H54 (cell line): ENCODE measurements at regions not wholly inside any gene's neighbourhood (a gene's known extent, or its start where the extent isn't known, plus 50 kb on each side); places are given as distances from the start of the nearest gene placed in this dataset.

ENCODE experiments used
- DNase-seq: peaks from one replicate; pipeline ENCODE4 v3.0.0; 2011; ENCODE audit warnings: low spot score, mixed read lengths; ENCODE audit not compliant: insufficient read length
- FAIRE-seq: peaks from 3 replicates; lab custom pipeline; 2011; peaks lifted over from hg19 to GRCh38; lab: Jason Lieb, UNC
- POLR2A ChIP-seq: IDR thresholded peaks from 2 replicates; pipeline ENCODE4 v1.6.1; 2011; ENCODE audit warnings: low read depth, mild to moderate bottlenecking, low read length

- DNase-seq (no peak), FAIRE-seq (no peak)
- no peak for TF ChIP-seq POLR2A
Measured at GRCh38 chr1:233435622-233436021, 108.1 kb downstream of the MAP3K21 start.

- DNase-seq (no peak), FAIRE-seq (no peak)
- no peak for TF ChIP-seq POLR2A
Measured at GRCh38 chr1:233439721-233440120, 112.2 kb downstream of the MAP3K21 start.

- FAIRE-seq (no peak), DNase-seq (peak; percentile 15)
- TF ChIP-seq POLR2A = no peak
Measured at GRCh38 chr1:233440951-233441401, 113.5 kb downstream of the MAP3K21 start.

GRCh38 chr1:233442026-233442780, 114.7 kb downstream of the MAP3K21 start:
- TF ChIP-seq POLR2A = no peak
- DNase-seq (no peak), FAIRE-seq (no peak)

GRCh38 chr1:233443040-233443760, 115.7 kb downstream of the MAP3K21 start:
- TF ChIP-seq POLR2A = no peak
- FAIRE-seq = no peak

GRCh38 chr1:233444484-233444883, 117.0 kb downstream of the MAP3K21 start:
- DNase-seq (no peak), FAIRE-seq (no peak)
- no peak for TF ChIP-seq POLR2A

More at GRCh38 chr1:233443040-233443760, 115.7 kb downstream of the MAP3K21 start:
- no peak for DNase-seq

- no peak for TF ChIP-seq POLR2A
- DNase-seq = no peak
- no peak for FAIRE-seq
Measured at GRCh38 chr1:233445737-233446136, 118.2 kb downstream of the MAP3K21 start.

GRCh38 chr1:233446935-233447334, 119.4 kb downstream of the MAP3K21 start:
- TF ChIP-seq POLR2A = no peak
- DNase-seq (no peak), FAIRE-seq (no peak)

- no peak for TF ChIP-seq POLR2A
- DNase-seq = no peak
- no peak for FAIRE-seq
Measured at GRCh38 chr1:233448109-233448689, 120.7 kb downstream of the MAP3K21 start.

- FAIRE-seq (no peak), DNase-seq (no peak)
- no peak for TF ChIP-seq POLR2A
Measured at GRCh38 chr1:233452724-233453123, 125.2 kb downstream of the MAP3K21 start.

- TF ChIP-seq POLR2A = no peak
- no peak for FAIRE-seq
- no peak for DNase-seq
Measured at GRCh38 chr1:233453433-233454200, 126.1 kb downstream of the MAP3K21 start.

GRCh38 chr1:233459470-233459945, 132.0 kb downstream of the MAP3K21 start:
- FAIRE-seq = no peak
- no peak for DNase-seq
- no peak for TF ChIP-seq POLR2A

GRCh38 chr1:233459968-233460367, 132.4 kb downstream of the MAP3K21 start:
- DNase-seq (no peak), FAIRE-seq (no peak)
- TF ChIP-seq POLR2A = no peak
